ENCODE measurements at regions not wholly inside any gene's neighbourhood (a gene's known extent, or its start where the extent isn't known, plus 50 kb on each side); places are given as distances from the start of the nearest gene placed in this dataset.

- no peak overlapping the region for H3K27ac ChIP-seq (ENCODE audit: low read depth in 2 of 2, low read length in 2 of 2)
- H3K4me1 ChIP-seq (ENCODE audit: control insufficient read depth in 2 of 2, insufficient read depth in 2 of 2, low read length in 2 of 2): no peaks in the 10 kb centered on the region
- no peaks in the 10 kb centered on the region for H3K27me3 ChIP-seq (ENCODE audit: control insufficient read depth in 2 of 2, insufficient read depth in 2 of 2, low read length in 2 of 2)
- no peak overlapping the region for H3K4me3 ChIP-seq (ENCODE audit: low read length in 2 of 2)
- H3K9ac ChIP-seq (ENCODE audit: low read depth in 1 of 2, low read length in 2 of 2): no peak overlapping the region
- H3K9me3 ChIP-seq (ENCODE audit: control insufficient read depth in 2 of 2, low read length in 2 of 2): no peaks in the 10 kb centered on the region
- no peaks in the 10 kb centered on the region for H3K36me3 ChIP-seq (ENCODE audit: control insufficient read depth in 2 of 2, insufficient read depth in 2 of 2, low read length in 2 of 2)
These were observed 317.7 kb upstream of the DPH6 start for GRCh38 chr15:35863655-35864054.

- no peak overlapping the region for H3K4me3 ChIP-seq (ENCODE audit: low read length in 2 of 2)
- H3K9ac ChIP-seq (ENCODE audit: low read depth in 1 of 2, low read length in 2 of 2): no peak overlapping the region
- no peaks in the 10 kb centered on the region for H3K4me1 ChIP-seq (ENCODE audit: control insufficient read depth in 2 of 2, insufficient read depth in 2 of 2, low read length in 2 of 2)
- H3K27ac ChIP-seq (ENCODE audit: low read depth in 2 of 2, low read length in 2 of 2): no peak overlapping the region
- H3K27me3 ChIP-seq (ENCODE audit: control insufficient read depth in 2 of 2, insufficient read depth in 2 of 2, low read length in 2 of 2): no peaks in the 10 kb centered on the region
- no peaks in the 10 kb centered on the region for H3K36me3 ChIP-seq (ENCODE audit: control insufficient read depth in 2 of 2, insufficient read depth in 2 of 2, low read length in 2 of 2)
- no peaks in the 10 kb centered on the region for H3K9me3 ChIP-seq (ENCODE audit: control insufficient read depth in 2 of 2, low read length in 2 of 2)
These were observed 321.4 kb upstream of the DPH6 start for GRCh38 chr15:35867356-35867755.

GRCh38 chr15:35871282-35871681 lies 325.3 kb upstream of the DPH6 start:
- H3K36me3 ChIP-seq (ENCODE audit: control insufficient read depth in 2 of 2, insufficient read depth in 2 of 2, low read length in 2 of 2): no peaks in the 10 kb centered on the region
- no peaks in the 10 kb centered on the region for H3K27me3 ChIP-seq (ENCODE audit: control insufficient read depth in 2 of 2, insufficient read depth in 2 of 2, low read length in 2 of 2)
- no peak overlapping the region for H3K9ac ChIP-seq (ENCODE audit: low read depth in 1 of 2, low read length in 2 of 2)

GRCh38 chr15:35871812-35872211 lies 325.8 kb upstream of the DPH6 start:
- H3K9me3 ChIP-seq (ENCODE audit: control insufficient read depth in 2 of 2, low read length in 2 of 2): no peaks in the 10 kb centered on the region
- H3K4me1 ChIP-seq (ENCODE audit: control insufficient read depth in 2 of 2, insufficient read depth in 2 of 2, low read length in 2 of 2): no peaks in the 10 kb centered on the region
- H3K27ac ChIP-seq (ENCODE audit: low read depth in 2 of 2, low read length in 2 of 2): no peak overlapping the region
- H3K36me3 ChIP-seq (ENCODE audit: control insufficient read depth in 2 of 2, insufficient read depth in 2 of 2, low read length in 2 of 2): no peaks in the 10 kb centered on the region
- no peaks in the 10 kb centered on the region for H3K27me3 ChIP-seq (ENCODE audit: control insufficient read depth in 2 of 2, insufficient read depth in 2 of 2, low read length in 2 of 2)
- H3K4me3 ChIP-seq (ENCODE audit: low read length in 2 of 2): no peak overlapping the region
- no peak overlapping the region for H3K9ac ChIP-seq (ENCODE audit: low read depth in 1 of 2, low read length in 2 of 2)

More at GRCh38 chr15:35871282-35871681, 325.3 kb upstream of the DPH6 start:
- Histone ChIP-seq H3K4me1 (ENCODE audit: control insufficient read depth in 2 of 2, insufficient read depth in 2 of 2, low read length in 2 of 2) (no peaks in the 10 kb centered on the region), H3K27ac (ENCODE audit: low read depth in 2 of 2, low read length in 2 of 2) (no peak overlapping the region), H3K9me3 (ENCODE audit: control insufficient read depth in 2 of 2, low read length in 2 of 2) (no peaks in the 10 kb centered on the region), H3K4me3 (ENCODE audit: low read length in 2 of 2) (no peak overlapping the region)

- H3K9ac ChIP-seq (ENCODE audit: low read depth in 1 of 2, low read length in 2 of 2): no peak overlapping the region
- no peak overlapping the region for H3K27ac ChIP-seq (ENCODE audit: low read depth in 2 of 2, low read length in 2 of 2)
- no peaks in the 10 kb centered on the region for H3K27me3 ChIP-seq (ENCODE audit: control insufficient read depth in 2 of 2, insufficient read depth in 2 of 2, low read length in 2 of 2)
- no peak overlapping the region for H3K4me3 ChIP-seq (ENCODE audit: low read length in 2 of 2)
- H3K4me1 ChIP-seq (ENCODE audit: control insufficient read depth in 2 of 2, insufficient read depth in 2 of 2, low read length in 2 of 2): no peaks in the 10 kb centered on the region
- H3K36me3 ChIP-seq (ENCODE audit: control insufficient read depth in 2 of 2, insufficient read depth in 2 of 2, low read length in 2 of 2): no peaks in the 10 kb centered on the region
- no peaks in the 10 kb centered on the region for H3K9me3 ChIP-seq (ENCODE audit: control insufficient read depth in 2 of 2, low read length in 2 of 2)
These were observed 326.6 kb upstream of the DPH6 start for GRCh38 chr15:35872577-35872976.

GRCh38 chr15:35874260-35874905 lies 328.4 kb upstream of the DPH6 start:
- Histone ChIP-seq H3K4me1 (ENCODE audit: control insufficient read depth in 2 of 2, insufficient read depth in 2 of 2, low read length in 2 of 2) (no peaks in the 10 kb centered on the region), H3K4me3 (ENCODE audit: low read length in 2 of 2) (no peak overlapping the region), H3K27me3 (ENCODE audit: control insufficient read depth in 2 of 2, insufficient read depth in 2 of 2, low read length in 2 of 2) (no peaks in the 10 kb centered on the region), H3K36me3 (ENCODE audit: control insufficient read depth in 2 of 2, insufficient read depth in 2 of 2, low read length in 2 of 2) (no peaks in the 10 kb centered on the region), H3K27ac (ENCODE audit: low read depth in 2 of 2, low read length in 2 of 2) (no peak overlapping the region), H3K9ac (ENCODE audit: low read depth in 1 of 2, low read length in 2 of 2) (no peak overlapping the region), H3K9me3 (ENCODE audit: control insufficient read depth in 2 of 2, low read length in 2 of 2) (no peaks in the 10 kb centered on the region)

GRCh38 chr15:35876762-35877161 lies 330.8 kb upstream of the DPH6 start:
- Histone ChIP-seq H3K4me3 (ENCODE audit: low read length in 2 of 2) (no peak overlapping the region), H3K27ac (ENCODE audit: low read depth in 2 of 2, low read length in 2 of 2) (no peak overlapping the region), H3K27me3 (ENCODE audit: control insufficient read depth in 2 of 2, insufficient read depth in 2 of 2, low read length in 2 of 2) (no peaks in the 10 kb centered on the region), H3K36me3 (ENCODE audit: control insufficient read depth in 2 of 2, insufficient read depth in 2 of 2, low read length in 2 of 2) (no peaks in the 10 kb centered on the region), H3K9me3 (ENCODE audit: control insufficient read depth in 2 of 2, low read length in 2 of 2) (no peaks in the 10 kb centered on the region), H3K4me1 (ENCODE audit: control insufficient read depth in 2 of 2, insufficient read depth in 2 of 2, low read length in 2 of 2) (no peaks in the 10 kb centered on the region), H3K9ac (ENCODE audit: low read depth in 1 of 2, low read length in 2 of 2) (no peak overlapping the region)

GRCh38 chr15:35880896-35881295 lies 334.9 kb upstream of the DPH6 start:
- H3K36me3 ChIP-seq (ENCODE audit: control insufficient read depth in 2 of 2, insufficient read depth in 2 of 2, low read length in 2 of 2): no peaks in the 10 kb centered on the region
- H3K9me3 ChIP-seq (ENCODE audit: control insufficient read depth in 2 of 2, low read length in 2 of 2): no peaks in the 10 kb centered on the region
- no peaks in the 10 kb centered on the region for H3K27me3 ChIP-seq (ENCODE audit: control insufficient read depth in 2 of 2, insufficient read depth in 2 of 2, low read length in 2 of 2)
- no peak overlapping the region for H3K4me3 ChIP-seq (ENCODE audit: low read length in 2 of 2)
- H3K27ac ChIP-seq (ENCODE audit: low read depth in 2 of 2, low read length in 2 of 2): no peak overlapping the region
- H3K9ac ChIP-seq (ENCODE audit: low read depth in 1 of 2, low read length in 2 of 2): no peak overlapping the region
- H3K4me1 ChIP-seq (ENCODE audit: control insufficient read depth in 2 of 2, insufficient read depth in 2 of 2, low read length in 2 of 2): no peaks in the 10 kb centered on the region

- Histone ChIP-seq H3K27ac (ENCODE audit: low read depth in 2 of 2, low read length in 2 of 2) (no peak overlapping the region), H3K4me1 (ENCODE audit: control insufficient read depth in 2 of 2, insufficient read depth in 2 of 2, low read length in 2 of 2) (no peaks in the 10 kb centered on the region), H3K4me3 (ENCODE audit: low read length in 2 of 2) (no peak overlapping the region), H3K27me3 (ENCODE audit: control insufficient read depth in 2 of 2, insufficient read depth in 2 of 2, low read length in 2 of 2) (no peaks in the 10 kb centered on the region), H3K36me3 (ENCODE audit: control insufficient read depth in 2 of 2, insufficient read depth in 2 of 2, low read length in 2 of 2) (no peaks in the 10 kb centered on the region), H3K9ac (ENCODE audit: low read depth in 1 of 2, low read length in 2 of 2) (no peak overlapping the region), H3K9me3 (ENCODE audit: control insufficient read depth in 2 of 2, low read length in 2 of 2) (no peaks in the 10 kb centered on the region)
These were observed 339.9 kb upstream of the DPH6 start for GRCh38 chr15:35885870-35886269.

GRCh38 chr15:35886765-35887164 lies 340.8 kb upstream of the DPH6 start:
- Histone ChIP-seq H3K36me3 (ENCODE audit: control insufficient read depth in 2 of 2, insufficient read depth in 2 of 2, low read length in 2 of 2) (no peaks in the 10 kb centered on the region), H3K27ac (ENCODE audit: low read depth in 2 of 2, low read length in 2 of 2) (no peak overlapping the region), H3K27me3 (ENCODE audit: control insufficient read depth in 2 of 2, insufficient read depth in 2 of 2, low read length in 2 of 2) (no peaks in the 10 kb centered on the region), H3K4me3 (ENCODE audit: low read length in 2 of 2) (no peak overlapping the region), H3K9me3 (ENCODE audit: control insufficient read depth in 2 of 2, low read length in 2 of 2) (no peaks in the 10 kb centered on the region), H3K4me1 (ENCODE audit: control insufficient read depth in 2 of 2, insufficient read depth in 2 of 2, low read length in 2 of 2) (no peaks in the 10 kb centered on the region), H3K9ac (ENCODE audit: low read depth in 1 of 2, low read length in 2 of 2) (no peak overlapping the region)

- Histone ChIP-seq H3K36me3 (ENCODE audit: control insufficient read depth in 2 of 2, insufficient read depth in 2 of 2, low read length in 2 of 2) (no peaks in the 10 kb centered on the region), H3K27ac (ENCODE audit: low read depth in 2 of 2, low read length in 2 of 2) (no peak overlapping the region), H3K27me3 (ENCODE audit: control insufficient read depth in 2 of 2, insufficient read depth in 2 of 2, low read length in 2 of 2) (no peaks in the 10 kb centered on the region), H3K4me1 (ENCODE audit: control insufficient read depth in 2 of 2, insufficient read depth in 2 of 2, low read length in 2 of 2) (no peaks in the 10 kb centered on the region), H3K9ac (ENCODE audit: low read depth in 1 of 2, low read length in 2 of 2) (no peak overlapping the region), H3K9me3 (ENCODE audit: control insufficient read depth in 2 of 2, low read length in 2 of 2) (no peaks in the 10 kb centered on the region), H3K4me3 (ENCODE audit: low read length in 2 of 2) (no peak overlapping the region)
These were observed 342.9 kb upstream of the DPH6 start for GRCh38 chr15:35888815-35889214.
